Liver (tissue), 8 donors: ENCODE measurements at regions not wholly inside any gene's neighbourhood (a gene's known extent, or its start where the extent isn't known, plus 50 kb on each side); places are given as distances from the start of the nearest gene placed in this dataset.

ENCODE experiments used
- DNase-seq: peaks from one replicate; pipeline ENCODE4 v3.0.0-alpha.2; 2017; ENCODE audit warnings: low spot score
- H3K27ac ChIP-seq, 2 donors: one replicate each; pipeline ENCODE4 v1.7.0; 2013; ENCODE audit warnings: inconsistent platforms in 2 of 2, low read length in 2 of 2, control low read depth in 1 of 2, low read depth in 1 of 2, mild to moderate bottlenecking in 1 of 2
- H3K27me3 ChIP-seq, 4 donors: one replicate each; pipeline versions ENCODE4 v1.6.1 to v1.7.0; 2013; ENCODE audit warnings: low read length in 3 of 4, inconsistent platforms in 1 of 4, mild to moderate bottlenecking in 1 of 4, moderate library complexity in 1 of 4; ENCODE audit not compliant: control insufficient read depth in 4 of 4, insufficient read depth in 4 of 4
- H3K36me3 ChIP-seq, 4 donors: one replicate each; pipeline versions ENCODE4 v1.6.1 to v1.7.0; 2013; ENCODE audit warnings: low read length in 3 of 4, mild to moderate bottlenecking in 3 of 4, low read depth in 1 of 4, moderate library complexity in 1 of 4; ENCODE audit not compliant: control insufficient read depth in 4 of 4, insufficient read depth in 3 of 4
- H3K4me1 ChIP-seq, 4 donors: one replicate each; pipeline versions ENCODE4 v1.6.1 to v1.7.0; 2013; ENCODE audit warnings: low read length in 3 of 4, mild to moderate bottlenecking in 3 of 4, moderate library complexity in 1 of 4; ENCODE audit not compliant: control insufficient read depth in 4 of 4, insufficient read depth in 4 of 4
- H3K4me3 ChIP-seq, 3 donors: one replicate each; pipeline versions ENCODE4 v1.6.1 to v1.7.0; 2013; ENCODE audit warnings: low read length in 3 of 3, control low read depth in 1 of 3, low read depth in 1 of 3, mild to moderate bottlenecking in 1 of 3
- H3K9ac ChIP-seq, 2 donors: one replicate each; pipeline ENCODE4 v1.7.0; 2013; ENCODE audit warnings: low read length in 2 of 2, mild to moderate bottlenecking in 2 of 2, moderate library complexity in 2 of 2, control low read depth in 1 of 2, low read depth in 1 of 2
- H3K9me3 ChIP-seq, 4 donors: one replicate each; pipeline versions ENCODE4 v1.6.1 to v1.7.0; 2013; ENCODE audit warnings: low read length in 3 of 4; ENCODE audit not compliant: control insufficient read depth in 4 of 4
- ATF3 ChIP-seq: IDR thresholded peaks from 2 replicates; pipeline ENCODE4 v1.6.1; 2016; ENCODE audit warnings: antibody characterized with exemption
- CTCF ChIP-seq: fragments of 150-350 bp; IDR thresholded peaks from 2 replicates; pipeline ENCODE4 v1.5.1; 2017; ENCODE audit warnings: improper control_type of control experiment, low read depth, low read length; ENCODE audit not compliant: missing input control
- EGR1 ChIP-seq, 2 donors: IDR thresholded peaks; 2 replicates each; pipeline ENCODE4 v1.6.1; 2016 to 2018; ENCODE audit warnings: antibody characterized with exemption in 2 of 2, low read depth in 2 of 2
- FOXA1 ChIP-seq: IDR thresholded peaks from 2 replicates; pipeline ENCODE4 v1.6.1; 2016; ENCODE audit warnings: antibody characterized with exemption
- FOXA2 ChIP-seq: IDR thresholded peaks from 2 replicates; pipeline ENCODE4 v1.6.1; 2016; ENCODE audit warnings: antibody characterized with exemption
- GABPA ChIP-seq, 2 donors: IDR thresholded peaks in 1 of 2; conservative IDR thresholded peaks in 1 of 2; 2 replicates each; pipeline ENCODE4 v1.6.1; 2016; ENCODE audit warnings: antibody characterized with exemption in 2 of 2, mild to moderate bottlenecking in 1 of 2, moderate library complexity in 1 of 2
- HNF4A ChIP-seq, 2 donors: conservative IDR thresholded peaks; 2 replicates each; pipeline ENCODE4 v1.6.1; 2016; ENCODE audit warnings: antibody characterized with exemption in 2 of 2, mild to moderate bottlenecking in 2 of 2
- HNF4G ChIP-seq: IDR thresholded peaks from 2 replicates; pipeline ENCODE4 v1.6.1; 2016; ENCODE audit warnings: antibody characterized with exemption
- JUND ChIP-seq, 2 donors: IDR thresholded peaks; 2 replicates each; pipeline ENCODE4 v1.6.1; 2016; ENCODE audit warnings: antibody characterized with exemption in 2 of 2
- NR2F2 ChIP-seq: IDR thresholded peaks from 2 replicates; pipeline ENCODE4 v1.6.1; 2016; ENCODE audit warnings: antibody characterized with exemption
- RAD21 ChIP-seq, 2 donors: IDR thresholded peaks; 2 replicates each; pipeline ENCODE4 v1.6.1; 2016; ENCODE audit warnings: antibody characterized with exemption in 2 of 2, mild to moderate bottlenecking in 2 of 2
- REST ChIP-seq: IDR thresholded peaks from 2 replicates; pipeline ENCODE4 v1.6.1; 2016; ENCODE audit warnings: antibody characterized with exemption, mild to moderate bottlenecking
- RXRA ChIP-seq, 2 donors: IDR thresholded peaks; 2 replicates each; pipeline ENCODE4 v1.6.1; 2017 to 2018; ENCODE audit warnings: antibody characterized with exemption in 2 of 2, mild to moderate bottlenecking in 1 of 2
- SP1 ChIP-seq: IDR thresholded peaks from 2 replicates; pipeline ENCODE4 v1.6.1; 2018; ENCODE audit warnings: antibody characterized with exemption, mild to moderate bottlenecking
- TAF1 ChIP-seq: conservative IDR thresholded peaks from 2 replicates; pipeline ENCODE4 v1.6.1; 2016; ENCODE audit warnings: antibody characterized with exemption, mild to moderate bottlenecking
- YY1 ChIP-seq: IDR thresholded peaks from 2 replicates; pipeline ENCODE4 v1.6.1; 2016; ENCODE audit warnings: antibody characterized with exemption, mild to moderate bottlenecking
- ZBTB33 ChIP-seq: IDR thresholded peaks from 2 replicates; pipeline ENCODE4 v1.6.1; 2016; ENCODE audit warnings: antibody characterized with exemption
- WGBS: extraction: QIAGEN DNeasy Blood & Tissue Kit; methylation state at CpG from one replicate; pipeline ENCODE4 v1.1.7; 2013; 5-methylcytosine and 5-hydroxymethylcytosine counted together
- TF ChIP-seq, protein P1 (sequence below): IDR thresholded peaks from 2 replicates; pipeline ENCODE4 v1.6.1; 2016; ENCODE audit warnings: antibody characterized with exemption
- donor health status: healthy.
- donor health status: healthy.
- donor health status: healthy.
- donor health status: healthy.
- donor health status: healthy.

- DNase-seq = no peak
- Histone ChIP-seq H3K9ac (no peak overlapping the region), H3K4me1 (no peaks in the 10 kb centered on the region), H3K4me3 (no peak overlapping the region), H3K9me3 (no peaks in the 10 kb centered on the region), H3K27me3 (no peaks in the 10 kb centered on the region), H3K36me3 (no peaks in the 10 kb centered on the region), H3K27ac (no peak overlapping the region)
- TF ChIP-seq HNF4A (conservative IDR thresholded peaks at IDR 0.05) = peak in 1 of 2 donors; percentile 30
- TF ChIP-seq YY1 = no peak
- 44% methylated on average over 4 of the region's 4 CpGs for WGBS
These were observed 871.8 kb downstream of the OTOL1 start for GRCh38 chr3:162368417-162368816.

DNA sequence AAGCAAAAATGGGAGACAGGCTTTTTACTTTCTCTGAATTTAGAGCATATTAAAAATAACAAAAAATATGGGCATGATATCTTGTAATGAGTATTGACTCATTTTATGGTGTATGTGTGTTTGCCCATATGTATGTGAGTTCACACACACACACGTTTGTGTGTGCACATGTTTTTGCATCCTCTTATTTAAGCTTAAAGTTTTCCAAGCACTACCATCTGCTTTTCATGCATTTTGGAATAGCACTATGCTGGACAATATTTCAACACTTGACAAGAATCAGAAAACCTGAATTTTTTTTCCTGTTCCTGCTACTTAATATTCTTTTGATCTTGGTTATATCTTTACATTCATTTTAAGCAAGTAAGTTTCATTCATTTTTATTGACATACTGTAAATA lies 872.7 kb downstream of the OTOL1 start:
- no peaks in the 10 kb centered on the region for H3K4me1 ChIP-seq
- H3K4me3 ChIP-seq = no peak overlapping the region
- TF ChIP-seq HNF4A (conservative IDR thresholded peaks at IDR 0.05) (no peak), SP1 (no peak), HNF4G (no peak), NR2F2 (no peak), JUND (IDR thresholded peaks at IDR 0.05) (no peak), CTCF (no peak), REST (no peak), EGR1 (IDR thresholded peaks at IDR 0.05; ENCODE audit: low read depth in 2 of 2) (no peak), FOXA2 (no peak), YY1 (no peak), TAF1 (no peak), RAD21 (IDR thresholded peaks at IDR 0.05) (no peak), ATF3 (no peak), RXRA (IDR thresholded peaks at IDR 0.05) (no peak), FOXA1 (no peak), GABPA (IDR thresholded peaks at IDR 0.05 in 1 of 2, conservative IDR thresholded peaks at IDR 0.05 in 1 of 2) (no peak), ZBTB33 (no peak)
- TF ChIP-seq, protein P1, sequence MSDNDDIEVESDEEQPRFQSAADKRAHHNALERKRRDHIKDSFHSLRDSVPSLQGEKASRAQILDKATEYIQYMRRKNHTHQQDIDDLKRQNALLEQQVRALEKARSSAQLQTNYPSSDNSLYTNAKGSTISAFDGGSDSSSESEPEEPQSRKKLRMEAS = no peak
- H3K36me3 ChIP-seq = no peaks in the 10 kb centered on the region
- no peak for DNase-seq
- WGBS = 39% methylated on average over 1 of the region's 1 CpG
- H3K27me3 ChIP-seq = no peaks in the 10 kb centered on the region
- no peak overlapping the region for H3K9ac ChIP-seq
- no peak overlapping the region for H3K27ac ChIP-seq
- no peaks in the 10 kb centered on the region for H3K9me3 ChIP-seq
